GM23338 (cell line): ENCODE measurements at regions not wholly inside any gene's neighbourhood (a gene's known extent, or its start where the extent isn't known, plus 50 kb on each side); places are given as distances from the start of the nearest gene placed in this dataset.
"Not testable (repeated sequence)": the region's sequence is repeated elsewhere in the genome, so short reads cannot be mapped to it uniquely, and the experiment has no call there.

Source experiments
- ATAC-seq: fragments of 200-7000 bp; cut with Tn5 transposase; 3 replicates; pipeline ENCODE4 v1.9.1; 2020
- DNase-seq: peaks from one replicate; pipeline ENCODE4 v3.0.0-alpha.2; 2015; ENCODE audit warnings: low spot score
- H2AFZ ChIP-seq: fragments of 200-600 bp; sonication (generic); 2 replicates; pipeline ENCODE4 v1.8.0; 2016; ENCODE audit warnings: antibody characterized with exemption, mild to moderate bottlenecking, moderate library complexity
- H3F3A ChIP-seq: fragments of 200-600 bp; sonication (generic); replicated peaks from 2 replicates; pipeline ENCODE4 v1.8.0; 2017; ENCODE audit warnings: antibody characterized with exemption, mixed run types, low read depth
- H3K27ac ChIP-seq: fragments of 200-600 bp; sonication (generic); 2 replicates; pipeline ENCODE4 v1.6.1; 2016; ENCODE audit warnings: low read depth
- H3K27me3 ChIP-seq: fragments of 200-600 bp; sonication (generic); 2 replicates; pipeline ENCODE4 v1.8.0; 2016; ENCODE audit warnings: mild to moderate bottlenecking, mixed run types, moderate library complexity; ENCODE audit not compliant: insufficient read depth
- H3K36me3 ChIP-seq: fragments of 200-600 bp; sonication (generic); 2 replicates; pipeline ENCODE4 v1.8.0; 2016; ENCODE audit warnings: mild to moderate bottlenecking; ENCODE audit not compliant: insufficient read depth
- H3K4me1 ChIP-seq: fragments of 200-600 bp; sonication (generic); 2 replicates; pipeline ENCODE4 v1.8.0; 2016; ENCODE audit warnings: mild to moderate bottlenecking, moderate library complexity; ENCODE audit not compliant: insufficient read depth
- H3K4me2 ChIP-seq: fragments of 200-600 bp; sonication (generic); 2 replicates; pipeline ENCODE4 v1.7.1; 2017; ENCODE audit warnings: mixed run types
- H3K4me3 ChIP-seq: fragments of 200-600 bp; sonication (generic); 2 replicates; pipeline ENCODE4 v1.6.1; 2016; ENCODE audit warnings: mixed run types
- H3K79me2 ChIP-seq: fragments of 200-600 bp; sonication (generic); replicated peaks from 2 replicates; pipeline ENCODE4 v1.8.0; 2017; ENCODE audit warnings: mild to moderate bottlenecking; ENCODE audit not compliant: insufficient read depth
- H3K9me2 ChIP-seq: fragments of 200-600 bp; sonication (generic); 2 replicates; pipeline ENCODE4 v1.8.0; 2017; ENCODE audit not compliant: insufficient read depth
- H4K20me1 ChIP-seq: fragments of 200-600 bp; sonication (generic); replicated peaks from 2 replicates; pipeline ENCODE4 v1.8.0; 2017; ENCODE audit warnings: mild to moderate bottlenecking; ENCODE audit not compliant: insufficient read depth
- H3K27ac Mint-ChIP-seq: 2 replicates; pipeline ENCODE4 v1.8.0; 2020; ENCODE audit warnings: inconsistent platforms, mild to moderate bottlenecking, moderate library complexity, mixed read lengths
- H3K27me3 Mint-ChIP-seq: 3 replicates; pipeline ENCODE4 v1.8.0; 2022; ENCODE audit warnings: low read depth, mild to moderate bottlenecking, moderate library complexity, mixed read lengths, inconsistent platforms; ENCODE audit not compliant: insufficient read depth, poor library complexity
- H3K36me3 Mint-ChIP-seq: 3 replicates; pipeline ENCODE4 v1.8.0; 2021; ENCODE audit warnings: low read depth, mild to moderate bottlenecking, inconsistent platforms, moderate library complexity, mixed read lengths
- H3K4me1 Mint-ChIP-seq: 3 replicates; pipeline ENCODE4 v1.8.0; 2020; ENCODE audit warnings: mild to moderate bottlenecking, inconsistent platforms, mixed read lengths
- H3K4me3 Mint-ChIP-seq: 3 replicates; pipeline ENCODE4 v1.8.0; 2021; ENCODE audit warnings: moderate library complexity, mild to moderate bottlenecking, inconsistent platforms, mixed read lengths
- H3K9me3 Mint-ChIP-seq: 3 replicates; pipeline ENCODE4 v1.8.0; 2020; ENCODE audit warnings: moderate library complexity, mild to moderate bottlenecking, inconsistent platforms, mixed read lengths
- CREB1 ChIP-seq: fragments of 250-450 bp; sonication (Bioruptor Pico); IDR thresholded peaks from 2 replicates; pipeline ENCODE4 v1.5.0; 2020; ENCODE audit warnings: low read depth, mild to moderate bottlenecking, moderate library complexity
- CTCF ChIP-seq, 2 experiments: fragments of 200-600 bp in 1 of 2; sonication (generic) in 1 of 2; conservative IDR thresholded peaks; 2 replicates each; pipeline versions ENCODE4 v1.5.1 to v1.6.1; 2016 to 2017; ENCODE audit warnings: antibody characterized with exemption in 2 of 2, low read depth in 2 of 2, mild to moderate bottlenecking in 2 of 2, moderate library complexity in 1 of 2
- ETS1 ChIP-seq: IDR thresholded peaks from 2 replicates; pipeline ENCODE4 v1.6.1; 2016; ENCODE audit warnings: antibody characterized with exemption
- EZH2 ChIP-seq: fragments of 200-600 bp; sonication (generic); IDR thresholded peaks from one replicate; pipeline ENCODE4 v1.8.0; 2017; ENCODE audit warnings: antibody characterized with exemption, mild to moderate bottlenecking, low read depth; ENCODE audit not compliant: unreplicated experiment
- EZH2phosphoT487 ChIP-seq: fragments of 200-600 bp; sonication (generic); IDR thresholded peaks from one replicate; pipeline ENCODE4 v1.8.1; 2018; ENCODE audit warnings: antibody characterized with exemption; ENCODE audit not compliant: unreplicated experiment
- JUNB ChIP-seq: IDR thresholded peaks from one replicate; pipeline ENCODE4 v1.6.1; 2016; ENCODE audit warnings: antibody characterized with exemption; ENCODE audit not compliant: unreplicated experiment
- NANOG ChIP-seq: IDR thresholded peaks from 2 replicates; pipeline ENCODE4 v1.6.1; 2016; ENCODE audit warnings: antibody characterized with exemption, borderline replicate concordance
- REST ChIP-seq: IDR thresholded peaks from one replicate; pipeline ENCODE4 v1.6.1; 2018; ENCODE audit warnings: antibody characterized with exemption; ENCODE audit not compliant: unreplicated experiment
- ZNF331 ChIP-seq: fragments of 250-450 bp; sonication (Bioruptor Pico); IDR thresholded peaks from 2 replicates; pipeline ENCODE4 v1.5.0; 2020; ENCODE audit warnings: low read depth, mild to moderate bottlenecking, moderate library complexity

GRCh38 chrX:10683631-10684030, 63.2 kb upstream of the MID1 start:
- not testable (repeated sequence) for H3K27me3 Mint-ChIP-seq, H3K9me2 ChIP-seq, H3K79me2 ChIP-seq, H3K27ac Mint-ChIP-seq, H3K27ac ChIP-seq, H3K4me3 ChIP-seq, H3K36me3 ChIP-seq, H3K4me1 ChIP-seq, H3K27me3 ChIP-seq, H3K36me3 Mint-ChIP-seq, H4K20me1 ChIP-seq, H3K9me3 Mint-ChIP-seq, DNase-seq, H3K4me3 Mint-ChIP-seq, H3K4me2 ChIP-seq, H2AFZ ChIP-seq, ATAC-seq, H3F3A ChIP-seq
- H3K4me1 Mint-ChIP-seq, result peaks cover 13% of the 10 kb centered on the region

- H3K36me3 ChIP-seq, result no peaks in the 10 kb centered on the region
- no peaks in the 10 kb centered on the region for H3K27me3 ChIP-seq
- H3K4me3 ChIP-seq, result no peak overlapping the region
- no peak overlapping the region for H3K27ac ChIP-seq
- no peak overlapping the region for H3K4me2 ChIP-seq
- H3K36me3 Mint-ChIP-seq, result peaks cover 4% of the 10 kb centered on the region; the same call in 1 of the 3 replicates
- no peaks in the 10 kb centered on the region for H3K4me1 Mint-ChIP-seq
- DNase-seq (no peak), ATAC-seq (no peak)
- no peaks in the 10 kb centered on the region for H4K20me1 ChIP-seq
- H2AFZ ChIP-seq, result no peak overlapping the region
- H3K9me3 Mint-ChIP-seq, result peaks cover 4% of the 10 kb centered on the region; the same call in 1 of the 3 replicates
- H3K9me2 ChIP-seq, result no peaks in the 10 kb centered on the region
- no peaks in the 10 kb centered on the region for H3K79me2 ChIP-seq
- H3K4me1 ChIP-seq, result no peaks in the 10 kb centered on the region
- no peaks in the 10 kb centered on the region for H3K27me3 Mint-ChIP-seq
- H3F3A ChIP-seq, result no peaks in the 10 kb centered on the region
- H3K4me3 Mint-ChIP-seq, result no peak overlapping the region
- no peak overlapping the region for H3K27ac Mint-ChIP-seq
- TF ChIP-seq EZH2, result no peak
- TF ChIP-seq ZNF331 (CRISPR knock-in tag), result no peak
- TF ChIP-seq CREB1 (CRISPR knock-in tag), result no peak
- TF ChIP-seq ETS1, result no peak
- TF ChIP-seq REST, result no peak
- TF ChIP-seq EZH2phosphoT487, result no peak
- TF ChIP-seq NANOG, result no peak
- TF ChIP-seq CTCF (conservative IDR thresholded peaks at IDR 0.05; ENCODE audit: low read depth in 2 of 2), result no peak
- no peak for TF ChIP-seq JUNB
Observed at GRCh38 chrX:10685923-10686595, 65.7 kb upstream of the MID1 start.
